Brain pericyte (primary cell): ENCODE measurements at regions not wholly inside any gene's neighbourhood (a gene's known extent, or its start where the extent isn't known, plus 50 kb on each side); places are given as distances from the start of the nearest gene placed in this dataset.
"Not testable (repeated sequence)": the region's sequence is repeated elsewhere in the genome, so short reads cannot be mapped to it uniquely, and the experiment has no call there.

Source experiments
- DNase-seq: peaks from one replicate; pipeline ENCODE4 v3.0.0-alpha.2; 2012; ENCODE audit warnings: low read depth, low spot score

DNA sequence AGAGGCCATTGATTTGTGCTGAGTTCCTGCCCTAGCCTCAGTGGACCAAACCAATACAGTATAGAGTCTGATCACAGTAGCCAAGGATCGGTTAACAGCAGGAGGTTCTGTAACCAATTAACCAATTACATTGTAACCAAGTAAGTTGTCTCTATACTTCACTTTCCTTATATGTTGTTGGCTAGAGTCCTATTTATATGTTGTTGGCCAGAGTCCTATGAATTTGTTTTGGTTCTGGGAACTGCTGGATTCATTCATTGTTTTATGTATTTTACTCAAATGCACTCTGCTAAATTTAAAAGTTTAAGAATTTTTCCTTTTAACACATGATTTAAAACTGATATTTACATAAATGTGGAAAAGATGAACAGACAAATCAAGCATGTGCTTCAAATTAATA, 597.4 kb upstream of the HS3ST5 start:
- DNase-seq: no peak

DNA sequence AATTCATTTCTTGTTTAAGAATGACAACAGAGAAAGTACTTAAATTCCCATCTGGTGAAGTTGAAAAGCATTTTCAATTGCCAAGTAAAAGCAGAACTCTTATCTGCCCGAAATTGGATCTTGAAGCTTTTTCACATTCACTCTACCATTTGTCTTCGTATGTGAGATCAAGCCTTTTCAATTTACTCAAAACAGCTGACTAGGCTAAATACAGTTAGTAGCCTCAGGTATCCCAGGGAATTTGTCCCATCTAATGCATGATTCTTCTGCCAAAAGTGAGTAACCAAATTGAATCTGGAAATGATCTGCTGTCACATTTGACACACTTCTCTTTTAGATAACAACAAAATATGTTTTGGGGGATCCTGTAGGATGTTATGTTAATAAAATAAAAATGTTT, 596.8 kb upstream of the HS3ST5 start:
- DNase-seq: no peak

DNA sequence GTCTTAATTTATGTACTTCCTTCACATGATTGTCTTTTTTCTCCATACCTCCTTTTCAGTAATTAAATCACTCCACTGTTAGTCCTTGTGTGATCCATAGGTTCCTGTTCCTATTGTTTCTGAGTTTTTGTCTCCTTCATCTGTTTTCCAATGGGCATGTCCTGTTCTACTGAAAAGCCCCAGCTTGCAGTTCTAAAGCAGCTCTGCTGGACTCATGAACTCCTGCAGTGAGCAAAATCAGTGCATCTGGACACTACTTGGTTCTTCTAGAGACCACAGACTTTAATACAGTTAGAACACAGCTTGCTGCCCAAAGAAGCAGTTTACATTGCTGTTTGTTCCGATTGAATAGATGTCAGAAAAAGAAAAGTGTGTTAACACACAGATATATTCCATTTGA, 593.3 kb upstream of the HS3ST5 start:
- no peak for DNase-seq

DNA sequence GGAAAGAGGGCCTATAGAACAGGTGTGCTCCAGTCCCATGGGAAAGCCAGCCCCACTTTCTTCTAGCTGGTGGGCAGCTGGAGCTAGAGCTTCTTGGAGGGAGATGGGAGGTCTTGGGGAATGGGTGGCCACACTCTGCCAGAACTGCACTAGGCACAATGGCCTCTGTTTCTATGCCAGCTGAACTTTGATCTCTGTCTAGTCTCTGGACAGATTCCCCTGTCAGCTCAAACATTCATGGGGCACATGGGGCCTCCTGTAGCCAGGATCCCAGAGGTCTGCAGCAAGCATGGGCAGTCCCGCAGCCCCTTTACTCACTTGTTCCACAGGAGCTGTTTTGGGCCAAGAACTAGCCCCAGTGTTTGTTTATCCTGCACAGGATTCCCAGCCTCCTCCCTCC, 591.3 kb upstream of the HS3ST5 start:
- no peak for DNase-seq

DNA sequence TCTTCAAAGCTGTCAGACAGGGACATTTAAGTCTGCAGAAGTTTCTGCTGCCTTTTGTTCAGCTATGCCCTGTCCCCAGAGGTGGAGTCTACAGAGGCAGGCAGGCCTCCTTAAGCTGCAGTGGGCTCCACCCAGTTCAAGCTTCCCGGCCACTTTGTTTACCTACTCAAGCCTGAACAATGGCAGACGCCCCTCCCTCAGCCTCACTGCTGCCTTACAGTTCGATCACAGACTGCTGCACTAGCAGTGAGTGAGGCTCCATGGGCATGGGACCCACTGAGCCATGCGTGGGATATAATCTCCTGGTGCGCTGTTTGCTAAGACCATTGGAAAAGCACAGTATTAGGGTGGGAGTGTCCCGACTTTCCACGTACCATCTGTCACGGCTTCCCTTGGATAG, 585.9 kb upstream of the HS3ST5 start:
- not testable (repeated sequence) for DNase-seq

DNA sequence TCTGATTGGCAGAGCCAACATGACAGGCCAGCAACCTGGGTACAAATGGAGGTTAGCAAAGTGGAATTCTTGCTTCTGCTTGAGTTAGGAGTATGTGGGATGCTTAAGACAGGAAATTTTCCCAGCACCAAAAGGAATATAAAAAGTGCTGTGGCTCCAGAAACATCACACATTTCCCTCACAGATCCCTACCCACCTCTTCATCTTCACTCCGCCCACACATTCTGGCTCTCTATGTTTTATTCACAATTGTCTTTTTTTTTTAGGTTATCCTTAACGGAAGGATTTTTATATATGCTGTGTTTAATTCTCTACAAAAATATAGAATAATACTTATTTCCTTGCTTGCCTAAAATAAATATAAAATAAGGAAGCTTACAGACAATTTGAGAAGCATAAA, 563.3 kb upstream of the HS3ST5 start:
- DNase-seq: no peak

DNA sequence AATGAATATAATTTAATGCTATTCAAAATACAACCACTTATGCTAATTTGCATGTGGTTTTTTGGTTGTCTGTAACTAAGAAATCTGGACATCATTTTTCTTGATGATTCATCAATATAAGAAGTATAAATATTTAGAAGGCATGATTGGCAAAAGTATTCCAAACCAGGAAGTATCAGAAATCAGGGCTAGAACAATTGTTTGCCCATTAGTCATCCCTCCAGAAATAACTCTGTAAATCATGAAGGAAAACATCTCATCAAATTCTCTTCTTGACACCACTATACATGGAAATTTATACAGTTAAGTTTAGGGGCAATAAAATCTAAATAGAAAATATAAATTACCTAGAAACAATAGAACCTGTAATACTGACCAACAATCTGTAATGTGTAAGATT, 554.7 kb upstream of the HS3ST5 start:
- DNase-seq: no peak

DNA sequence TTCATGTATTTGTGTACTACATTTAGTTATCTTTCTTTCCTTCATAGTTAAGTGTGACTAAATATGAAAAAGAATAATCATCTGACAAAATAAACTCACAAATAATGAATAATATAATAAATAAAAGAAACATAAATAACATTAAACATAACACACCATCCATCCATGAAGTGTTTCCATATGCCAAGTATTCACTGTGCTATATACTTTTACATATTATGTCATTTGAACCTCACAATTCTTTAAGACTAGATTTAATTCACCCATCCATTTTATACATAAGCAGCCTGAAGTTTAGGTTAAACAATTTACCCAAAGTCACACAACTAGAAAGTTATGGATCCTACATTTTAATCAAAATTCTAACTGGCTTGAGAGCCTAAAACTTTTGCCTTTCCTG, 549.4 kb upstream of the HS3ST5 start:
- DNase-seq: no peak

DNA sequence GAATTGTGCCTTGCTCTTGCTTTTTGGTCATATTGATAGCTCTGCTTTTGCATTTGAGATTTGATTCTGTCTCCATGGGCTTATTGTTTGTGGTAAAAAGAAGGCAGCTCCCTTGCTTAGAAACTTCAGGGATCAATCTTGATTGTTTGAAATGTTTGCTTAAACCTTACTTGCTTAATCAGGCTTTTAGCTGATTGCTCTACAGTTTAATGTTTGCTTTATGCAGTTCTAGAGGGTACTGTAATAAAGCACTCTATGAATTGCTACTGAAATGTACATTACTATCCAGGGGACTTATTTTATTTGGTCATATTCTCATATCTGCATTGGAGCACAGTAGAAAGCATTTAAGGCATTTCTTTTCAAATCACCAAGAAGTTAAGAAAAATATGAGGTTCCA, 545.4 kb upstream of the HS3ST5 start:
- DNase-seq: no peak

DNA sequence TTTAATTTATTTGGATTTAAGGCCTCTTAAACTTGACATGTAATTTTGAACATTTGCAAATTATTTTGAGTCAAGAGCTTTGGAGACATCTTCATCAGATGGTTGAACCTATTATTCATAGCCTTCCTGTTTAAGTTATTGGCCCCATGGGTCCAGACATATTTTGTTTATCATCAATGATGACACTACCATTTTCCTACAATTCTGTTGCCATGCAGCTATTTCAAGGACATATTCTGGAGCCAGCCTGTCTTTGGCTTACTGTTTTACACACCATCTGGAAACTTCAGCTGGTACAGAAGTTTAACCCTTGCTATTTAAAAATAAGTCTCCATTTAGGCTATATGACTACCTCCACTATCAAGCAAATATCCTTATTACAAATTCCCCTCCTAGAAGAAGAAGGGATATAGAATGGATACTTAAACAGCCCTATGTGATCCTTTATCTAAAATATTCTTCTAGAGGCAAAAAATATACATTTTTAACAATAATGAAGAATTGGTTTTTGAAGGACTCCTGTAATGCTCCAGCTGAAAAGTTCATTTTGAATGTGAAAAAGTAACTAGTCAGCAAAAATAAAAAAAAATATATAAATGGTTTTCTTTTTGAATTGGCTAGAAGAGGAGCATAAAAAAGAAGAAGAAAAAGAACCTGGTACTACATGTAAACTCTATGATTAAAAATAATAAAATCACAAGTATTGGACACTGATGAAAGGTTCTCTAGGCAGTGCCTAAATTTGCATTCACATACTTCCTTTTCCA, 544.0 kb upstream of the HS3ST5 start:
- DNase-seq: no peak

DNA sequence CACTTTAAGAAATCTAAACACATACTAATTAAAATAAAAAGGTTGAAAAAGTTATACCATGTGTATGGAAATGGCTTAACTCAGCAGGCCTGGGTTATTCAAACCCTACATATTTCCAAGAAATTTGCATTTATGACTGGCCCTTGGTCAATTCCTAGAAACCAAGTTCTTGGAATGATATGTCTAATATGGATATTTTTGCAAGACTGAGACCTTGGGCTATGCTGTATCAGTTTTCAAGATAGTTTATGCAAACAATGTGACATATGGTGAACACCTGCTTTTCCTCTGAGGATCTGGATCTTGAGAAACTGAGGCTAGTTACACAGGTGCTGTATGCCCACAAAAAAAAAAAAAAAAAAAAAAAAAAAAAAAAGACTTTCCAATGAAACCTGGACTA, 536.9 kb upstream of the HS3ST5 start:
- no peak for DNase-seq

DNA sequence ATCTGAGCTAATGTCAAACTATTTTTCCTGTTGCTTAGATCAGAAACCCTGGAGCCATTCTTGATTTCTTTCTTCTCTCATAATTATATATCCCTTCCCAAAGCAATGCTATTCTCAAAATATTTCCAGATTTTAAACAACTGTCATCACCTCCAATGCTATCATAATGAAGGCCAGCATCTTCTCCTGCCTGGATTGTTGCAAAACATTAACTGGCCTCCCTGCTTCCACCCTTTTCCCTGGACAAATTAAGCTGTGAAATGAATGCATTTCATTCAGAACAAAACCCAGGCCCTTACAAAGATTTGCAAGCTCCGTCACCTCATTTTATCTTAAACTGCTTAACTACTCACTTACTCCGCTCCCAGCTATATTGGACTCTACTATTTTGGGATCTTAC, 535.3 kb upstream of the HS3ST5 start:
- DNase-seq: no peak

DNA sequence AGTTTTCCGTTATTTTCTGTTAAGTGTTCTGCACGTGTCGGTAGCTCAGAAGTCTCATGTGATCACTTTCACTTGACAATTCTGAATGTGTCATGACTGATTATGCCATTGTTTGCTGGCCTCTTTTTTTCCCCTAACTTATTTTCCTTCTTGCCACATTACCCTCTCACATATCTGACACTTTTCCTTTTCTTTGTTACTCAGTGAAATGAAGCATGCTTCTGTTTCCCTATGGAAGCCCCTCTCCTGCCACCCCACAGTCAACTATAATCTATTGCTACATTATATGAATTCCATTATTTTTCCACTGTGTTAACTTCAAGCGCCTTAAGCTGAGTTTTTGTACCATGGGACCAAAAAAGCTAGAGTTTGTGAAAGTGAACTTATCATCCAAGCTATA, 531.6 kb upstream of the HS3ST5 start:
- DNase-seq: no peak

DNA sequence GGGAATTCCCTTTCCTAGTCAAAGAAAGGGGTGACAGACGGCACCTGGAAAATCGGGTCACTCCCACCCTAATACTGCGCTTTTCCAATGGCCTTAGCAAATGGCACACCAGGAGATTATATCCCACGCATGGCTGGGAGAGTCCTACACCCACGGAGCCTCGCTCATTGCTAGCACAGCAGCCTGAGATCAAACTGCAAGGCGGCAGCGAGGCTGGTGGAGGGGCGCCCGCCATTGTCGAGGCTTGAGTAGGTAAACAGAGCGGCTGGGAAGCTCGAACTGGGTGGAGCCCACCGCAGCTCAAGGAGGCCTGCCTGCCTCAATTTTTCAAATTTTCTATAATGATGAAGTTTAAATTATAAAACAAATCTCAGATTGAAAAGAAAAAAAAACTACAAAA, 522.7 kb upstream of the HS3ST5 start:
- DNase-seq: not testable (repeated sequence)

DNA sequence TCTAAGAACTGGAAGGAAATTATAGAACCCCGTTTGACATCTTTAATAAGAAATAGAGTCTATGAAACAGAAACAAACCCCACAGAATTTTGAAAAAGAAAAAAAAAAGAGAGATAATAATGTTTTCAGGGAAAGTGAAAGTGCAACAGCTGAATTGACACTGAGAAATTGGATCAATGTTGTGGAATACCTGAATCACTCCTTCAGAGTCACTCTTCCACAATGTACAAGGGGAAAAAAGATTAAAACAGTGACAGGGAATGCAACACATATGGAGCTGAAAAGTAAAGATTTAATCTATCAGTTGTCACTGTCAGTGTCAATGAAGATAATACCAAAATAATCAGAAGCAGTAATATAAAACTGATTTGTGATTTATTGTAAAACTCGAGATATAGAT, 520.8 kb upstream of the HS3ST5 start:
- no peak for DNase-seq

DNA sequence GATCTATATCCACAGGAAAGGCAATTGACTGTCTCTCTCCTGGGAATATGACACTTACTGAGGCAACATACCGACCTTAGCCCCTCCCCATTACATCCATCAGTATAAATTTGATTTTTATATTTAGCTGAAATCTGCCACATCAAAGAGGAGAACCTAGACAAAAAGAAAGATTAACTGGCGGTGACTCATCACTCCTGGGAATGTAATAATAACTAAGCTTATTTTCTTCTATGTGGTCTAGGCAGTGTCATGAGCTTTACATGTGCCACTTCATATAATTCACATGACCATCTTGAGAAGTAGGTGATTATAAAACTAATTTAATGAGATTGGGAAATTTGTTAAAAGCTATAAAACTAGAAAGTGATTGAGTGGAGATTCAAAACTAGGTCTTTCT, 520.0 kb upstream of the HS3ST5 start:
- no peak for DNase-seq

DNA sequence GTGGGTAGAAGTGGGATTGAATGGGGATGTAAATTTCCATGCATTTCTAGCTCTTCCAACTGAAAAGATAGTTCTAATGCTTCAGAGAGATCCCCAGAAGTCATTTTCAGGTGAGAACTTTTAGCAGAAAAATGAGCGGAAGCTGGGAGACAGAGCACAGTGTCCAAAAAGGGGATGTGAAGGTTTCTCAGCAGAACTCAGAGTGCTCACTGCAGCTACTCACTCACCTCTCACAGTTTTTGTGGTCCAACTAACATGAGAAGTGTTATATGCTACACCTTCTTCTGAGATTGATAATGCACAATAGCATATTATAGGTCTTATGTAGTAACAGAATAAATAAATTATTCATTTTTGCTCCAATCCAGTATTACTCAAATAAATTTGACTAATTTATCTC, 519.2 kb upstream of the HS3ST5 start:
- no peak for DNase-seq

DNA sequence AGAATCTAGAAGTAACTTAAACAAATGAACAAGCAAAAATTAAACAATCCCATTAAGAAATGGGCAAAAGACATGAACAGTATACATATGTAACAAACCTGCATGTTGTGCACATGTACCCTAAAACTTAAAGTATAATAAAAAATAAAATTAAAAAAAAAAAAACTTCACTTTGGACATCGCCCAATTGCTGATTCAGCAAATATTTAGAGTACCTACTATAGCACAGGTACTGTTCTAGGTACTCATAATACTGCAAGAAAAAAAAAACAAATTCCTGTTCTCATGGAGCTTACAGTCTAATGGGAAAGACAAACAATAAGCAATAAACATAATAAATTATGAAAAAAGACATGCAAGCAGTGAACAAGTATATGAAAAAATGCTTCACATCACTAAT, 501.5 kb upstream of the HS3ST5 start:
- no peak for DNase-seq

DNA sequence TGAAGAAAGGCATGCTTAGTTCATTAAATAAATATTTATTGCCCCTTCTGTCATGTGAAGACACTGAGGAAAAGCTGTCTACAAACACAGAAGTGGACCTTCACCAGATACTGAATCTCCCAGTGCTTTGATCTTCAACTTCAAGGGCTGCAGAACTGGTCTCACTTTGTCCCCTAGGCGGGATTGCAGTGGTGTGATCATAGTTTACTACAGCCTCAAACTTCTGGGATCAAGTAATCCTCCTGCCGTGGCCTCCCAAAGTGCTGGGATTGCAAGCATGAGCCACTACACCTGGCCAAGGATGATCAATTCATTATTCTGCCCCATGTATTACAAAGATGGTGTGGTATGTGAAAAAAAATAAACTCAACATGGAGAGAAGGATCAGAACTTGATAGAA, 496.2 kb upstream of the HS3ST5 start:
- DNase-seq: no peak

DNA sequence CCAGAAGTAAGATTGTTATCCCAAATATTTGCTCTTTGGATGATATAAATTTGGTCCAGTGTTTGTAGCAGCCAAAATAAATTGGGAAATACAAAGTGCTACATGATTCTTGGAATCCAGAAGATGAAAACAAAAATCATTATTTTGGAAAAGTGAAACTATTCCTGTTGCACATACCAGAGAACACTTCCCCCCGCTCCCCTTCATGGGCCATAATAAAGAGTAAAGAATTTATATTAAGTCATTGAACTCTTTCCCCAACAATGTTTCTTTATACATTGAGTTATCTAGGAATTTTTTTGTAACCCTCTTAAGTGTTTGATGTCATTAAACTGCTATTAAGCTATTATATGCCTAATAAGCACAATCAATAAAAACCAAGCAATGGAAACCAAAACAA, 490.4 kb upstream of the HS3ST5 start:
- no peak for DNase-seq

DNA sequence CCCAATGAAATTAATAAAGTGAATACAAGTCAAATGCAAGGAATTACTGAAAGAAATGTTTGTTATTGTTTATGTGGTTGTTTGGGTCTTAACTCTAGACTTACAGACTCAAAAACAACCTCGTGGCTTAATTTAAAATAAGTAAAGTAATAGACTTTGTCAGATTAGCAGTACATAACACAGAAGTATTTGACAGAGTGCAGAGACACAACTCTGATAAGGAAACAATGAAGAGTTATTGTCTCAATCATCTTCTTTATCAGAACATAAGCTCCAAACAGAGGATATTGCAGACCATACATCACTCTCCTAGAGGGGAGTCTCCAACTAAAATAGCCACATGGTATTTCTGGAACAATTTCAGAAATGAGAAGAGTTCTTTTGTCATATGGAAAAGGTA, 487.7 kb upstream of the HS3ST5 start:
- DNase-seq: no peak

DNA sequence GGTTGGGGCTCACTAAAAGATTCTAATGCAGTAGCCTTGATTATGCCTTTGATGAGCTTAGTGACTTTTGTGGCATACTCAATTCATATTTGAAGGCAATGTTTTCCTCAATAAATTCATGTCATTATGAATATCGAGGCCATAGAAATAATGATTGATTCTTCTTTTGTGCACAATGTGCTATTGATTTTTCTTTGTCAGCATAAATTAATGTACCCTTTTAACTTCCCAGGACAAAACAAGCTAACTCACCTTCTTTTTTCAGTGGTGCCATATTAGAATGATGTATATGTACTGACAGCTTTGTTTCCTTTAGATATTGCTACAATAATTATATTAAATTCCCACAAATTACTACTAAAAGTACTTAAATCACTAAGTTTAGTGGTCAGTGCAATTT, 484.3 kb upstream of the HS3ST5 start:
- DNase-seq: no peak

DNA sequence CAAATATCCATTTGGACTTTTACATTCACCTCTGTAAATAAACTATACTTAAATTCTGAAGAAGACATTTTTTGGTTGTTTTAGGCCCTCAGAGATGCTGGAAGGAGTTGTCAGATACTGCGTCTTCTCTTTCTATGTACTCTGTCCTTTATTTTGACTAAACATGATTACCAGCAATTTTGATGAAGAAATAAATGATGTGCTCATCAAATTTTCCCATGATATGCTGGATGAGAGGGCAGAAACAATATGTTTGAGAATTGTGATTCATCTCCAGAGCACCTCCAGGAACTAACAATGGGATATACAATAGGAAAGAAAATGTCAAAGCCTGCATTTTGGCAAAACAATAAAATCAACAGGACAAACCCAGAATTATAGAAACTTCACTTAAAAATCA, 481.6 kb upstream of the HS3ST5 start:
- no peak for DNase-seq

DNA sequence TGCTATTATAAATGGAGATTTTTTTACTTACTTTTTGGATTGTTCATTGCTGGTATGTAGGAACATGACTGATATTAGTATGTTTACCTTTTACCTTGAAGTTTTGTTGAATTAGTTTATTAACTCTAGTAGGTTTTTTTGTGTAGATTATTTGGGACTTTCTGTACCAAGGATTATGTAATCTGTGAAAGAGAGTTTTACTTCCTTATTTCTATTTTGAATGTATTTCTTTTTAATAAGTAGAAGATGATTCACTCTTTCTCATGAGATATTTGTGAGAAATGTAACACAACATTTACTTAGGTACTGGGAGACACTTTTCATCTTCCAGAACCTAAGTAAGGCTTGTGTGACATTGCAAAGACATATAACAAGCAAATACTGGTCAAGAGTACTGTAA, 473.9 kb upstream of the HS3ST5 start:
- no peak for DNase-seq
